Activated gamma-delta T cell treated with anti-CD3 and anti-CD28 coated beads, Interleukin-2, amount 50 U/mL, for 16 hours (primary cell): ENCODE measurements at regions not wholly inside any gene's neighbourhood (a gene's known extent, or its start where the extent isn't known, plus 50 kb on each side); places are given as distances from the start of the nearest gene placed in this dataset.

ENCODE experiments used
- DNase-seq: peaks from one replicate; pipeline ENCODE4 v3.0.0-alpha.2; 2020; ENCODE audit warnings: low read depth

GRCh38 chr1:13968361-13968760, 268.4 kb downstream of the PRDM2 start:
- DNase-seq, result no peak

- no peak for DNase-seq
Observed at GRCh38 chr1:13970631-13971247, 270.8 kb downstream of the PRDM2 start.

- no peak for DNase-seq
Observed at GRCh38 chr1:13976485-13976884, 276.5 kb downstream of the PRDM2 start.

DNA sequence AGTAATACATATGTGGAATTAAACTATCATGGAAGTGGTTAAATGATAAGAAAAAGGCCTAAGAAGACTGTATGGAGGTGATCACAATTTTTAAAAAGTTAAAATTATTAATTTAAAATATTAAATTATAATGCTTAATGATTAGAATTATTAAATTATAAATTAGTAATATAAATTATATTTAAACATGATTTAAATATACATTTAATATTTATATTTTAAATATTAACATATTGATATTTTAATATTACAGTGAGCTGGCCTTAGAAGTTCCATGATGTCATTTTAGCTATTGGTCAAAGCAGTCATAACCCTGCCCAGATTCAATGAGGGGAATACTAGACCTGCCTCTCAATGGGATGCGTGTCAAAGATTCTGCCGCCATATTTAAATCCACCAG, 281.2 kb downstream of the PRDM2 start:
- DNase-seq, result no peak

DNA sequence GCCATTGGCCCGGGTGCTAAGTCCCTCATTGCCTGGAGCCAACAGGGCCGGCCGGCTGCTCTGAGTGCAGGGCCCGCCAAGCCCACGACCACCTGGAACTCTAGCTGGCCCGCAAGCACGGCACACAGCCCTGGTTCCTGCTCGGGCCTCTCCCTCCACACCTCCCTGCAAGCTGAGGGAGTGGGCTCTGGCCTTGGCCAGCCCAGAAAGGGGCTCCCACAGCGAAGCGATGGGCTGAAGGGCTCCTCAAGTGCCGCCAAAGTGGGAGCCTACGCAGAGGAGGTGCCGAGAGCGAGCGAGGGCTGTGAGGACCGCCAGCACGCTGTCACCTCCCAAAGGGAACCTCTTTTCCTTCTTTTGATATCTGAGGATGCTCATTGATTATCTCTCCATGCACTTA, 283.4 kb downstream of the PRDM2 start:
- DNase-seq, result no peak

- DNase-seq, result no peak
Observed at GRCh38 chr1:13990939-13991338, 291.0 kb downstream of the PRDM2 start.

DNA sequence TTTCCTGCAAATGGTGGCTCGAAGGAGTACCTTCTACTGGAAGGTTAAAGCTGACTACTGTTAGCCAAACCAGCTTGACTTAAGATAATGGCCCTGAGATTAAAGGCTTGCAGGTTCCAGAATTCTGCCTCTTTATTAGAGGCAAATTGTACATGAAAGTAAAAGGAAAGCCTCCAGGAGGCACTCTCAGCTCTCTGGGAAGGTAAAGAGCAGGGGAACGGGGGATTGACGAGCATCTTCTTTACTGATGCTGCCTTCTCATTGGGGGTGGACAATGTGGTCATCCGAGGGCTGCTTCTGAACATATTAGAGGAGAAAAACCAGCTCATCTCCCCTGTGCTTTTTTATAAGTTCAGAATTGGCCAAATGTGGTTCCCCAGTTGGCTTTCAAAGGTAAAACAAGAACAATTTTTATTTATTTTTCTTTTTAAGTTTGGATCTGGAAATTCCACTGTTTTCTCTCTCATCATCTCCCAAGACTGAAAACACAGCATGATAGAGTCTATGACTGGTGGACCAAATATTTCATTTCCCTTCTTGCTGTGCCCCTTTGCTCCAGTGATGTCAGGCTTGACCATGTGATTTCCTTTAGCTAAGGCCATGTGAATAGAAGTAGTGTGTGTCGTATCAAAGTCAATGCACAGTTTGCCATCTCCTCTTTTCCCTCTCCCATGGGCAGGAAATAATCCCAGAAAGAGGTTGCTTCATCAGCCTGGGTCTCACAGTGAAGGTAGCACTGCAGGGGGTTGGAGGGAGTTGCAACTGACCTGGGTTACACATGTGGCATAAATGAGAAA, 292.7 kb downstream of the PRDM2 start:
- DNase-seq, result no peak

DNA sequence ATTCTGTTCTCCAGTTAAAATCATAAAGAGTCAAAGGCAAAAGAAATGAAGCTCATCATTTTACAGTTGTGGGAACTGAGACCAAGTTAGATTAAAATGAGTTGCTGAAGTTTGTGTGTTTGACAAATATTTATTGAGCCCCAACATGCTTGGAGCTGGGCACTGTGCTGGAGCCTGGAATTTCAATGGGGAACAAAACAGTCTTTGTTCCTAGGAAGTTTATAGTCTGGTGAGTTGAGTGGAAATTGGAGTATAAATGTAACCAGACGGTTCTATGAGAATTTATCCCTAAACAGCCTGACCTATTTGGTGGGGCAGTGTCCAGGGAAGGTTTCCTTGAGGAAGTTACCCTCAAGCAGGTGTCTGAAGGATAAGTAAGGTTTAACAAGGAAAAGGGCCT, 294.4 kb downstream of the PRDM2 start:
- no peak for DNase-seq

DNA sequence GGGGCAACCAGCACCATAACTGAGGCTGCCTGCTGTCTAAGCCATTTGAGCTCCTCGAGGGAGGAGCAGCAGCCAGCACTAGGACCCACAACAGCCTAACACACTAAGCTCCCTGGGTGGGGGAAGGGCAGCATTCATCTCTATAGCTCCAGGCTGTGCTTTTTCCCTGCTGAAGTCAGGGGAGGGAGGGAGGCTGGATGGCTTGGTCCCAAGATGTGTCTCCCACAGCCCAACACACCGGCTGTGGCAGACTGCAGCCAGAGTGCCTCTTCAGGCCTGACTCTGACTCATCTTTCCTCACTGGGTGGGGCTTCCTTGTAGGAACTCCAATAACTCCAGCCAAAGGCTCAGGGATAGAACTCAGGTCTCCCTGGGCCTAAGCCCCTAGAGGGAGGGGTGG, 296.3 kb downstream of the PRDM2 start:
- no peak for DNase-seq

DNA sequence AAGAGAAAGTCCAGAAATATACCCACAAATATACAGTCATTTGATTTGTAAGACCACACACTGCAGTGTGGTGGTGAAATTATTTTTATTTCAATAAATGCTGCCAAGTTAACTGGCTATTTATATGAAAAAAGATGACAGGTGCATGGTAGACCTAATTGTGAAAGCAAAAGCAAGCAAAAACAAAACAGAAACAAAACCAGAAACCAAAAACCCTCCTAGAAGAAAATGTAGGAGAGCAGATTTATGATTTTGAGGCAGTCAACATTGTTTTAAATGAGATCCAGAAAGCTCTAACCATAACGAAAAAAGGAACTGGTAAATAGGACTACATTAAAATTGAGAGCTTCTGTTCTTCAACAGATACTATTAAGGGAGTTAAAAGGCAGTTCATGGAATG, 303.6 kb downstream of the PRDM2 start:
- no peak for DNase-seq

- DNase-seq, result no peak
Observed at GRCh38 chr1:14009582-14009981, 309.6 kb downstream of the PRDM2 start.

GRCh38 chr1:14010476-14010875, 310.5 kb downstream of the PRDM2 start:
- no peak for DNase-seq

GRCh38 chr1:14011132-14011531, 311.1 kb downstream of the PRDM2 start:
- DNase-seq, result no peak

DNA sequence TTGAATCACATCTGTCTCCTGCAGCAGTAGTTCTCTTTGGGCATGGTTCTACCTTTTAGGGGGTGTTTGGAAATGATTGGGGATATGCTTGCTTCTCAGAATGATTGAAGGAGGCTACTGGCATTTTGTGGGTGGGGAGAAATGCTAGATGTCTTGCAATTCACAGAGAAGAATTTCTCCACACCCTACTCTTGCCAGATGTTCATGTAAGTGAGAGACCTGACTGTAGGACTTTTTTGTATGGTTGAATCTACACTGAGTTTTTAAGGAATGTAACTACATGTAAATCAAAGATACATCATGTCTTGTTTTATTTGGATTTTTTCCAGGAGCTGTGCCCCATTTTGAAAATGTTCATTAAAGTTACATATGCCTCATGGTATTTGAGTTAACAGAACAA, 311.9 kb downstream of the PRDM2 start:
- DNase-seq, result no peak

GRCh38 chr1:14014929-14015328, 314.9 kb downstream of the PRDM2 start:
- no peak for DNase-seq

- no peak for DNase-seq
Observed at GRCh38 chr1:14015917-14016316, 315.9 kb downstream of the PRDM2 start.

- DNase-seq, result no peak
Observed at GRCh38 chr1:14017531-14017961, 317.6 kb downstream of the PRDM2 start.

GRCh38 chr1:14019461-14019860, 319.5 kb downstream of the PRDM2 start:
- no peak for DNase-seq

DNA sequence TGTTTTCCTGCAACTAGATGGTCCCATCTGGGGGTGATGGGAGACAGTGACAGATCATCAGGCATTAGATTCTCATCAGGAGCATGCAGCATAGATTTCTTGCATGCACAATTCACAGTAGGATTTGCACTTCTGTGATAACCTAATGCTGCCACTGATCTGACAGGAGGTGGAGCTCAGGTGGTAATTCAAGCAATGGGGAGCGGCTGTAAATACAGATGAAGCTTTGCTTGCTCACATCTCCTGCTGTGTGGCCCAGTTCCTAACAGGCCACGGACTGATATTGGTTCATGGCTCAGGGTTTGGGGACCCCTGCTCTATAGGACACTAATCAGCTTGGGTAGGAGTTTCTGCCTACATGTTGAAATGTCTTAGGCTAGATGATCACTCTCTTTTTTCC, 320.0 kb downstream of the PRDM2 start:
- no peak for DNase-seq

DNA sequence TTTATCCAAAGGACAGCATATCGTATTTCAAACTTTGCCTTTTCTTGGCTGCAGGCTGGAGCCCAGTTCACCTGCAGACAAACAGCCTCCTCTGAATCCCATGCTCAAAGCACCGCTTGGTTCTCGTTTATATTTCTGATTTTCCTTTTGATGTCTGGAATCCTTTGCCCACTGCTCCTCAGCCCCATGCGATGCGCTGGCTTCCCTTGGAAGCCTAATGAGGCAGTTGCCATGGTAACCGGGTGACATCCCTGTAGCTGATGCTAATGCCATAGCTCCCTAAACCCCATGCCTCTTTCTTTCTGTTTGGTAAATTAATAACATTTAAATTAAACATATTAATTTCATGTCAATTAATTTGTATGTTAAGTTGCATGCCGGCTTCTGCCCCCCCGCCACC, 327.1 kb downstream of the PRDM2 start:
- no peak for DNase-seq

DNA sequence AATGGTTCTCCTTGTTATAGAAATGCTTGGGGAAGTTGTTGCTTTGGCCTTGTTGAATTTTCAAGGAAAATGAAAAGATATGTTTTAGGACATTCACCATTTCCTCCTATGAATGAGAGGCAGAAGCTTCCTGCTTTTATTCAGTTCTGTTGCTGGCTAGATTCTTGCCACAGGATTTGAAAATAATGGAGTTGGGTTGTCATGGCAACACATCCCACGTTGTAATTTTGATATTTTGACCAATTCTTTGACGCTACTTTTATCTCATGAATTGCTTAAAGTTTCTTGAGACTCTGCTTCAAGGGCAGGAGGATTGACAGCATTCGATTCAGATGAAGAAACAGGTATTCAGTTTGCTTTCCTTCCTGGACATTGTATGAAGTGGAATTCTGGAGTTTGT, 331.5 kb downstream of the PRDM2 start:
- DNase-seq, result no peak

- DNase-seq, result no peak
Observed at GRCh38 chr1:14034506-14034905, 334.5 kb downstream of the PRDM2 start.

- no peak for DNase-seq
Observed at GRCh38 chr1:14037101-14037847, 337.3 kb downstream of the PRDM2 start.
